HG03097 (cell line): ENCODE measurements at regions not wholly inside any gene's neighbourhood (a gene's known extent, or its start where the extent isn't known, plus 50 kb on each side); places are given as distances from the start of the nearest gene placed in this dataset.
"Not testable (repeated sequence)": the region's sequence is repeated elsewhere in the genome, so short reads cannot be mapped to it uniquely, and the experiment has no call there.

ENCODE experiments used
- ATAC-seq: cut with Tn5 transposase; IDR thresholded peaks from one replicate; pipeline ENCODE4 v1.9.1; 2021; ENCODE audit not compliant: unreplicated experiment, low FRiP score

DNA sequence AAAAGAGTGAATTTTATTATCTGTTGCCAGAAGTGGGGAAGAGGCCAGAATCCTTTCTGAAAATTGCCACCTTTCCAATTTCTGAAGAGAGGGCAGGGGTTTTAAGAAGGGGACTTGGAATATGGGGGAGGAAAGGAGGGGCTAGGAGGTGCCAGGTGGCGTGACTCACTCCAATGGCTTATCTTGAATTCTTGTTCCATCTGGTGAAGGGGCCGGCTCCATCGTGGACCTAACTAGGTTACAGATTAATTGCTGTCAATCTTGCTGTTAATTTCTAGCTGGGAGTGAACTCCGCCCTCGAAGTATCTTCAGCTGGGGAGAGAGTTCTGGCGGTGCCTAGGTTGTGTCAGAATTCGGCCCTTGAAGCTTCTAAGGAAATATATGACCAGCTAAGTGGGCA, 138.7 kb downstream of the YTHDC2 start:
- ATAC-seq: no peak

DNA sequence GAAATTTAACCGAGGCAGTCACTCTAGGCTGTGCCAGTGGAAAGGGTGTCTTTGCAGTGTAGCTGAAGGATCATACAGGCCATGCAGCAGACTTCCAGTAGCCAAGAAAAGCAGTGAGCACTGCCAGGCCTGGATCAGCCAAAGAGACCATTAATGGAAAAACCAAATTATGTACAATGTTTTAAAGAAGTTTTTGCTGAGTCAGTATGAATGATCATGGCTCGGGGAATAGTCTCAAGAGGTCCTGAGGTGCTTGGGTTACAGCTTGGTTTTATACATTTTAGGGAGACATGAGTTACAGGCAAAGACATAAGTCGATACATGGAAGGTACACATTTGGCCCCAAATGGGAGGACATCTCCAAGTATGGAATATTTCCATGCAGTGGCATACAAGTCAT, 141.3 kb downstream of the YTHDC2 start:
- no peak for ATAC-seq

DNA sequence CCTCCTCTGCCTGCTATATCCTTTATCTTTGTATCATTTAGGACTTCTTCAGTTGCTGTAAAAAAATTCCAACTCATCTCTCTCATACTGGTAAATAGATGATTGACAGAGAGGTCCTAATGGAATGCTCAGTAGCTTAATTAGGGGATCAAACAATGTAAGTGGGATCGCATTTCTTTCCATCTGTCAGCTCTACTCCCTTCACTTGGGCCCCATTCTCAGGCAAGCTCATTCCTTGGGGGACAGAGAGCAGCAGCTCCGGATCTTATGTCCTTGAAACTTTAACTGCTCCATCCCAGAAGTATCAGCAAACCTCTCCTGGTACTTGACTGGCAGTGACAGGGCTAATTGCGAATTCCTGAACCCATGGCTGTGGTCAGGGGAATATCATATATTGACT, 146.7 kb downstream of the YTHDC2 start:
- no peak for ATAC-seq

DNA sequence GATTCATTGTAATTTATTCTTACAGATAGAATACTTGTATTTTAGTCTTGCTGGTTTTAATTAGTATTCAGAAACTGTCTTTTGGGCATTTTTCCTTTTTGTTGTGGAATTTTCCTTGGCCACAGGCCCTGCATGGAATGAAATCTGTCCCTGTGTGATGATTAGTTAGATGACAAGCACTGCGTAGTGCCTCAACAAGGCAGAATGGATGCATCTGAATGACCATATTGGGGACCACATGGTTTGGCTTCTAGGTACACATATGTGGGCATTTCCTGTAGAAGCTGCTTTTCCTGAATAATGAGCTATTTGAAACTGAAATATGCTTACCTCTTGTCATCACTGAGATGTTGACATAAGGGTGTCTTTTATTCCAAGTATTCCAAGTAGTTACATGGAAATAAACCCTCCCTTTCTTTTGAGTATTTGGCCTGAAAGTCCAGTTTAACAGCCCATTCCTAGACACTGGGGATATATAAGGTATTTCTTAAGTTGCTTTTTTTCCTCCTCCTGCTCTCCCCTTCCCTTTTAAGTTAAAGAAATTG, 147.3 kb downstream of the YTHDC2 start:
- no peak for ATAC-seq

DNA sequence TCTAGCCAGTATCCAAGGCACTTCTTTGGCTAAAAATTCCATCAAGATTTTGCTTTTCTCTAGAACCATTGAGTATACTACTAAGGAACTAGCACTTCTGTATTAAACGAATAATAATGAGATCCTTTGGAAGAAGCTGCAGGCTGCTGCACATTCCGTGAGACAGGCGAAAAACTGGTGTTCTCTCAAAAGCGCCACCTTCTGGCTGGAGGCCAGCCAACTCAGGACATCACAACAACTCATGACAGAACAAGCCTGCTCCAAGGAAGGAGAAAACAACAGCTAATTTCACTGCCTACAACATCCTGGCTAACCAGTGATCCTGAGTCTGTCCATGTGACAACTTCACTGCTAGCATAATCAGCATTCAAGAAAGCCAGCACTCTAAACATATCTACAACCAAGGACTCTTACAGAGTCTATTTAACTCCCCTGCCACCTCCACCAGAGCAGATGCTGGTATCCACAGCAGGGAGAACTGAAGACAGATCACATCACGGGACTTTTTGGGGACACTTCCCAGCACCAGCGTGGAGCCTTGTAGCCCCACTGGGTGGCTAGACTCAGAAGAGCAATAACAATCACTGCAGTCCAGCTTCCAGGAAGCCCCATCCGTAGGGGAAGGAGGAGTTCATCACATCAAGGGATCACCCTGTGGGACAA, 150.5 kb downstream of the YTHDC2 start:
- ATAC-seq: no peak

DNA sequence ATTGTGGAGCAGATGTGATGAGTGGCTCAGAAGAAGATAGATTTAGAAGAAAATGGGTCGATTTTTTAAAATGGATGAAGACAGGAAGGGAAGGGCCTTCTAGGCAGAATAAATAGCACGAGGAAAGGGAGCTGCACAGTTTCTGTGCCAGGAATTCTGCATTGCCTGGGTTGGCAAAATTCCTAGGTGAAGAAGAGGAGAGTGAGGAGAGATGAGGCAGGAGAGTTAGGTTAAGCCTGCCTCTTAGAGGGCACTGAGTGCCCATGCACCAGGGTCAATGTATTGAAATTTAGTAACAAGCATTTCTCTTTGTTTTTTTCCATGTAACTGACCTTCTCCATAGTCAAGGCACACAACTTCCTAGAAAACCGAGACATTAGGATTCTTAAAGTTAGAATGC, 159.5 kb downstream of the YTHDC2 start:
- no peak for ATAC-seq

DNA sequence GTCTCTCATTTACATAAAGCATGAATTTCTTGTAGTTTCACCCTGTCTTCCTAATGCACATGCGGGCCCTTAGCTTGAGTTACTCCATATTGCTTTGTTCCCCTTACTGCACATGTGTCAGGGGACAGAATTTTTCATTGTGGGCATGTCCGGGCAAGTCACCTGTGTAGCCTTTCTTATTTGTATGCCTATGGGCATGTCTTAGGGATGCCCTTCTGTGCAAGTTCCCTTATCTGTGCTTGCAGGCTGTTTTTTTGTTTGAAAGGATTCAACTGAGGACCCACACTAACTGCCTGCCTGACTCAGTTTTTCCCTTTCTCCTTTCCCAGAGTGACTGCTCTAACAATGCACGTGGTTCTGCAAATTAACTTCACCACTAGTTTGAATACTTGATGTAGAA, 161.7 kb downstream of the YTHDC2 start:
- no peak for ATAC-seq

DNA sequence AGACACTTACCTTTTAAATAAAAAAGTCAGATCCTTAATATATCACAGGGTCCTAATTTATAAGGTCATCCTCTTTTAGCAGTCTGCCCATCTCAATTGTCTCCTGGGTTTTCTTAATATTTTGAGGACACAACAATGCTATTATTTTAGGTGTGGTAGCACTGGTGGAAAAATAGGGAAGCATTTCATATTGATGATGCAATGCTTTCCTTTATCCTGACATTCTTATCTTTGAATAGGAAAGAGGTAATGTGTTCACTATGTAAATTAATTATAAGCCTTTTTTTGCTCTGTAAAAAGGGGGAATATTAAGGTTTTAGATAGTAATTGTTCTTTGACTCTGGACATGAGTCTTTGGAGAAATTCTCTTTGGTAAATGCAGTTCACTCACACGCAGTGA, 164.7 kb downstream of the YTHDC2 start:
- no peak for ATAC-seq

DNA sequence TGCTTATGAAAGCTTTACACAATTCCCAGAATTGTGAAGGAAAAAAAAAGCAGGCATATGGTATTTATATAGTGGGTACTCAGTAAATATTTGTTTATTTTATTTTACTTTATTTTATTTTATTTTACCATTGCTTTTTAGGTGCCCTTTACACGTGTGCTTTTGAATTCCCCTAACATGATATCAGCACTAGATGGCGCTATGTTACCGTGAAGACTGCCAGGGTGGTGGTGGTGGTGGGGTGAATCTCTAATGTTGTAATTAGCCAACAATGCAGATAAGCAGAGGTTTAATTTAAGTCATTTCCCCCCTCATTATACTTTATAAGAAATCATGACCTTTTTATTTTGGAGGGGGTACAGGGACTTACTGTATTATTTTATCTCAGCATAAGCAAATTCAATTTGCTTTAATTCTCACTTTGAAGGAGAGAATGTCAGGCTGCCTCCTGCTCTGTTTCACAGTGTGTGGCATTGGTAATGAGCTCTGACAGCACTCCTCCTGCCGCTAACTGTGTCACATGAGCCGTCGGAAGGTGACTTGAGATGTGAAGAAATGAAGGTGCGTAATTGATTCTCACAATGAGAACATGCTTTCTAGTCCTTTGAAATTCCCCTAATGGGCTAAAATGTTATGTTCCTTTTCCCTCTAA, 165.6 kb downstream of the YTHDC2 start:
- ATAC-seq: no peak

DNA sequence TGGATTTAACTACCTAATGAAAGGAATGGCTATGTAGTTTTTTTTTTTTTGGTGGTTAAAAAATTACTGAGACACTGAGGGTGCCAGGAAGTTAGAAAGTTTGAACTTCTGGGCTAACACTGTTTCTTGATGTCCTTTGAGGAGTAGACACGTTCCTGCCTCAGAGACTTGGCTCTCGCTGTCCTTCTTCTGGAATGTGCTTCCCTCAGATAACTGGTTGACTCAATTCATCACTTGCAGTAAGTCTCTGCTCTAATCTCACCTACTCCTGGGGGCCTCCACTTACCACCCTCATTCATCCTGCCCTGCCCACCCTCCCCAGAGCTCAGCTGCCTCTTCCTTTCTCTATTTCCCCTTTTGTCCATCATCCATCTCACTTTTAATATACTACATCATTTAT, 167.0 kb downstream of the YTHDC2 start:
- no peak for ATAC-seq

DNA sequence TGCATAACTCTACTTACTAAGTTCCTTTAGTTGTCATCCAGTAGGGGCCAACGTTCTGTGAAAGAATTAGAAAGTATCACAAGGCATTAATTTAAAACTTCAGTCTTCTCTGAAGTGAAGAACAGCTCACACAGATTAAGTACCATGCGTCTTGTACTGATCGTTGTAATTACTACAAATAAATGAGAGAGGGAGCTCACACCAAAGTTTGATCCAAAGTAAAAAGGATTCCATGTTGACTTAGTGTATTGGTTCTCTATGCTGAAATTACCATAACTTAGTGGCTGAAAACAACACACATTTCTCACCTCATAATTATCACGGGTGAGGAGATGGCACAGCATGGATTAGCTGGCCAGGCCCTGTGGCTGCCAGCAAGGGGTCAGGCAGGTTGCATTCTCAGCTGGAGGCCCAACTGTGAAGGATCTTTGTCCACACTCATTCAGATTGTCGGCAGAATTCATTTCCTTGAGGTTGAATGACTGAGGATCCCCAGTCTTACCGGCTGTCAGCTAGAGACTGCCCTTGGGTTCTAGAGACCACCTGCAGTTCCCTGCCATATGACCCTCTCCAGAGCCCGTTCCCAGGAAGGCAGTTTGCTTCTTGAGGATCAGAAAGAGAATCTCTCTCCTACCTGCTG, 169.1 kb downstream of the YTHDC2 start:
- ATAC-seq: no peak

DNA sequence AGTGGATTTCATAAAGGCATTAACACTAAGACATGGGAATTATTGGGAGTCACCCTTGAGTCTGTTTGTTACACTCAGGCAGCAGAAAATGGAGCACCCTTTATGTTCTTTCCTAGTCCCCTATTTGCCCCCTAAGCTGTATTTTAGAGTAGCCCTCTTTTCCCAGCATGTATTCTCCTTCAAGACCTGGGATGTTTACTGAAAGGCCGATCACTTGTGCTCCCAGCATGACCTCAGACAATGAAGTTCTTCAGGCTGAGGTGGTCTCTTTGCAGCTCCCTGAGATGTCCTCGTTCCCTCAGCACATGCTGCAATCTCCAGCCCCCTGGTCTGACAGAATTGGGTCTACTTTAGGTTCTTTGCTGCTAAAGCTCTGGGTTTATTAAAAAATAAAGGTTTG, 169.7 kb downstream of the YTHDC2 start:
- no peak for ATAC-seq

DNA sequence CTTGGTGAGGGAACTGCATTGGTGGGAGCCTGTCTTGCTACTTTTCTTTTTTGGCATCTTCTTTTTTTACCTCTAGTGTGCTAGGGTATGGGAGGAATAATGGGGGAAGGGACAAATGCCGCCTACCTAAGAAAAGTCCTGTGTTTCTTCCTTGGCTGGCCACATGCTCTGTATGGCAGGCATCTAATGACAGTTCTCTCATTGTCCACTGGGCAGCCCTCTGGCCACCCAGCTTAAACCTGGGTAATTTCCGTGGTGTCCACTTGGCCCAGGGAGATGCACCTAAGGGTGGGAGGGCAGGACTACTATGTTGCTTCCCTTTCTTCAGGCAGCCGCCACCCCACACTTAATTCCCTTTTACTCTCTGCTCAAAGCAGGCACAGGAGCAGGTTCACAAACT, 173.1 kb downstream of the YTHDC2 start:
- no peak for ATAC-seq

DNA sequence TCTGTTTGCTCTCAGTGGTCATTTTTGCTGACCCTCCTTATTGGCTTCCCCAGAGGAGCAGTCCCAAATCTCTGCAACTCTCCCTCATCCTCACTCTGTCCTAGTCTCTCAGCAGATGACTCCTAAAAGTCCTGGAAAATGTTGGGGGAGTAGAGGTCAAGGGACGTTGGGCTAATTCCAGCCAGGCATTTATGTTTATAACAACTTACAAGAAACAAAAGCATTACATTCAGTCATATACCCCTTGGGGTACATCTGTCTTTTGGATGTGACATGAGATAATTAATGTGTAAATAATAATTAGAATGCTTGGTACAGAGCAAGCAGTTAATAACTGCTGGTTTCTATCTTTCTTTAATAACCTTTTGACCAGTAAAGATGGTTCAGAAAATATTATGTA, 176.2 kb downstream of the YTHDC2 start:
- ATAC-seq: no peak

DNA sequence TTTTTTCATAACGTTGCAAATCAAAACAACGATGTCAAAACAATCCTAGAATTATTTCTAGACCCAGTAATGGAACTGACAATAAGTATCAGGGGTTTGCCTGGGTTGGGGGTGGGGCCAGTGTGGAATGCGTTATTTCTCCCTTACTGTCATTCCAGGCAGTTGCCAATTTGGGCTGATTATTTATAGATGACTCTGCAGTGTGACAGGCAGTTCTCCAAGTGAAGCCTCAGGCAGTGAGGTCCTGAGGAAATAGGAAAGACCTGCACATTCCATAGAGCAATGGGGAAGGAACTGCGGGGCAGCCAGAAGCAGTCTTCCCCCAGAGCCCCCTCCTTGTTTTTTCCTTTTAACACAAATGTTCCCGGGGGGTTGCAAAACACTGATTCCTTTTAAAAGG, 179.0 kb downstream of the YTHDC2 start:
- ATAC-seq: no peak

DNA sequence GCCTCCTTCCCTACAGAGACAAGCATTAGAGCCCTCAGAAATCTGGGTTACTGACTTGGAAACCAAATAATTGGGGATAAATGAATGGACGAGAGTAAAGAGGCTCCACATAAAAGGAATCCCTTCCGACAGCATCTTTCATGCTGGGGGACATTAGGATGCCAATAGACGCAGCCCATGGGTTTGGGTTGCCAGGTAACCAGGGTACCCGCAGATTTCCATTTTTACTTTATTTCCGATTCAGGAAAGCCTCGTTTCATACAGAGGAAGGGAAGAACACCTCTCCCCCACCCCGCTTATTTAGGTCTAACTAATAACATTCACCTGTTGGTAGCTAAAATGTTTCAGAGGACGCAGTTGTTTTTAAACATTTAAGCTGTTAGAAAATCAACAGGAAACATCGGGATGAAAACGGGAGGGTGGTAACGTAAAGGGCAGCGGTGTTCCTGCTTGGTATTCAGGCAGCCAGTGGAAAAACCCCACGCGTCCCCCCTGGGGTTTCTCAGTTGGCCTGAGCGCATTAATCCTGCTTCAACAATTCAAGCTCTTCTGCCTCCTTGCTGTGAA, 179.5 kb downstream of the YTHDC2 start:
- ATAC-seq: no peak

DNA sequence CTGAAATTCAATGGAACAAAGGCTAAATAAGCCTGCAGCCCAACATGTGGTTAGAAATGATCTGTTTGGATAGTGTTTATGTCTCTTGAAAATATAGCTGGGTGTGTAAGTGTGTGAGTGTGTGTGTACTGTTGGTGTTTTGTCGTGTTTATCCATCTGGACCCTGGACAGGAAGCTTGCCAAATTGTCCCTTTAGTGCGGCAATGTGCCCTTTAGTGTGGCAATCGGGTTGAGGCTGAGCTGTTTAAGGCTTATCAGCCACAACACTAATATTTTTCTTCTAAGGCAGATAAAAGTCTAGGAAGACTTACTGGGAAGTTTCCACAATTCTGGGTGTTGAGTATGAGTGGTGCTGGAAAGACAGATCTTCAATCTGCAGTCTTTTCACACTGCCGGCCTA, 180.2 kb downstream of the YTHDC2 start:
- no peak for ATAC-seq

DNA sequence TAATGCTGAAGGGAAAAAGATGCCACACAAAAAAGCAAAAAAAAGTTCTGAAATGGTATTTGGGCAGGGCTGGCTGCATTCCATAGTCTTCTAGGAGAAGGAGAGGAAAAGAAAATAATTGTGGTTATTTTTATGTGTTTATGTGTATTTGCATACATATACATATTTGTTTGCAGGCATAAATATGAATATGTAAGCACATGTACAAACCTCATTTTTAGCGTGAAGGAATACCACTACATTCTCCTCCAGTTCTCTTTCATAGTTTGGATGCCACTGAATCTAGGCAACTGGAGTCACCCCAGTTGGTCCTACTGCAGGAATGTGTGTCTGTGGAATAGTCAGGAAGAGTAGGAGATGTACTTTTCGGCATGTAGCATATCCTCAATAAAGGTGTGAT, 181.1 kb downstream of the YTHDC2 start:
- ATAC-seq: no peak

DNA sequence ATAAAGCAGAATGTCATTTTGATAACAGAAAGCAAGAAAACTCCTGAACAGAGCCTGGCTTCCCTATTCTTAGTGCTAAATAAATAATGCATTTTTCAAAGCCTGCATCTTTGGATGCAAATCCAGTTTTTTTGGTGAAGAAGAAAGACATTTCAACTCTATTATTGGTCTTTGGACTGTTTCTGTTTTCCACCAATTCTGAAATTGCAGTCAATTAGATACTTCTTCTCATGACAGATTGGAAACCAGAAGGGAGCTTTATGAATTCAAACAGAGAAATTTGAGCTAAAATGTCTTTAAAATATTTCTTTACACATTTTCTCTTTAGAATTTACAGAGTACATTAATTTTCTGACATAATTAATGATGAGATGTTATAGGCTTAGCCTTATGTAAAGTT, 189.8 kb downstream of the YTHDC2 start:
- no peak for ATAC-seq

DNA sequence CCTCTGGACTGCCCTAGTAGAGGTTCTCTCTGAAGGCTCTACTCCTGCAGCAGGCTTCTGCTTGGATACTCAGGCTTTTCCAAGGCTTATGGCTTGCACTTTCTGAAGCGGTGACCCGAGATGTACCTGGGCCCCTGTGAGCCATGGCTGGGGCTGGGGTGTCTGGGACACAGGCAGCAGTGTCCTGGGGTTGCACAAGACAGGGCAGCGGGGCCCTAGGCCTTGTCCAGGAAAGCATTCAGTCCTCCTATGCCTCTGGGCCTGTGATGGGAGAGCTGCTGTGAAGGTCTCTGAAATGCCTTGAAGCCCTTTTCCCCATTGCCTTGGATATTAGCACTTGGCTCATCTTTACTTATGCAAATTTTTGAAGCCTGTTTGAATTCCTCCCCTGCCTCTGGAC, 192.2 kb downstream of the YTHDC2 start:
- ATAC-seq: no peak

DNA sequence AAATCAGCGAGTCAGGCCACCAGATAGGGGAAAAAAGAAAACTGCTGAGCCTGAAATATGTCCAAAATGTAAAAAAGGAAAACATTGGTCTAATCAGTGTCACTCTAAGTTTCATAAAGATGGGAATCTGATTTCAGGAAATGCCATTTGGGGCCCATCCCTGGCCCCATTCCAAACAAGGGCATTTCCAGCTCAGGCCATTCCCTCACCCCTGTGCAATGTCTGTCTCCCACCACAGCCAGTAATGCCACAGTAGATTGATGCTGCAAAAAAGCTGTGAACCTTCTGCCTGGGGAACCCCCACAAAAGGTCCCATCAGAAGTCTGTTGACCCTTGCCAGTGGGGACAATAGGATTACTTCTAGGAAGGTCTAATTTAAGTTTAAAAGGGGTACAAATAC, 199.6 kb downstream of the YTHDC2 start:
- no peak for ATAC-seq

DNA sequence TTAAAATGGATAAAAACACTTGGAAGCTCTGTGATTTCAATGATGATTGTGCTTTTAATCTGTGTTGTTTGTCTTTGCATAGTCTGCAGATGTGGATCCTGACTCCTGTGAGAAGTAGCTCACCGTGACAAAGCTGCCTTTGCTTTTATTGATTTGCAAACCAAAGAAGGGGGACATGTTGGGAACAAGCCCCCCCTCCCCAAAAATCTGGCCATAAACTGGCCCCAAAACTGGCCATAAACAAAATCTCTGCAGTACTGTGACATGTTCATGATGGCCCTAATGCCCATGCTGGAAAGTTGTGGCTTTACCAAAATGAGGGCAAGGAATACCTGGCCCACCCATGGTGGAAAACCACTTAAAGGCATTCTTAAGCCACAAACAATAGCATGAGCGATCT, 202.4 kb downstream of the YTHDC2 start:
- ATAC-seq: not testable (repeated sequence)
